ENCODE measurements at regions not wholly inside any gene's neighbourhood (a gene's known extent, or its start where the extent isn't known, plus 50 kb on each side); places are given as distances from the start of the nearest gene placed in this dataset.

DNA sequence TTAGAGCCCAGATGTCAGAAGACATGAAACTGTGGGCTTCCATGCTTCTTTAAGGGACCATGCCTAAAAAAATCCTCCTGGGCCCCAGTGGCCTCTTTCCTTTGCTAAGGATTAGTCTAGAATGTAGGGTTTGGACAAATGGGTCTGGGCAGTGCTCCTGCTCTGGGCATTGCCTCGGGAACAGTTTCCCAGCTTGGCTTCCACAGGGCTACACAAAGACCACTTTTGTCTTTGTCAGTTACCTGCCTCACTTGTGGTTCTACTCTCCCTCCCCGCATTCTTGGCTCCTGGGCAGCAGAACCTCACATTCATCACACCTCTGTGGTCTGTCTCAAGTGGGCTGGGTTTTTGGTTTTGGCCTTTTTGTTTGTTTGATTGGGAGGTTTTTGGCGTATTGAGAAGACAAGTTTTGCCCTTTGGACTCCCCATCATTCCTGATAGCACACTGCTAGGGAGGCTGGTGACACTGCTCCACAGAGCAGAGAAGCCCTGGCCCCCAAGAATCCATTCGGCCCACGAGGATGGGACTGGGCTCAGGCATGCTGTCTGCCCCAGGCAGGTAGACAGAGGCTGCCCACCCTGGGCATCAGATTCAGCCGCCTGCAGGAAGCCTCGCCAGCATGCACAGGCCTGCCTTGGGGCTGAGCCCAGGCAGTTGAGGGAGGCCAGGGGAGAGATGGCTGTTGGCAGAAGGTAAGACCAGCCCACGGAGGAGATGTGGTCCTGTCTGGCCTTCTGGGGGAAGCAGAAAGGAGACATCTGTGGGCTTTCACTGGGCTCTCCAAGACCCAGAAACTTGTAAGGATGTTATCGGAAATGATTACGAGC lies 343.7 kb downstream of the WDR11 start:
- ATAC-seq (no peak), DNase-seq (ENCODE audit: low spot score) (no peak)
- Mint-ChIP-seq H3K4me3 (no peak overlapping the region), H3K36me3 (no peaks in the 10 kb centered on the region), H3K4me1 (ENCODE audit: low read depth in 2 of 2) (no peaks in the 10 kb centered on the region), H3K27me3 (peaks cover 2 to 5% of the 10 kb centered on the region in 2 donors), H3K27ac (no peak overlapping the region), H3K9me3 (no peaks in the 10 kb centered on the region)

GRCh38 chr10:121195524-121195910 lies 344.4 kb downstream of the WDR11 start:
- peaks cover 2 to 5% of the 10 kb centered on the region in 2 donors for H3K27me3 Mint-ChIP-seq
- no peak overlapping the region for H3K4me3 Mint-ChIP-seq
- H3K27ac Mint-ChIP-seq: no peak overlapping the region
- no peaks in the 10 kb centered on the region for H3K36me3 Mint-ChIP-seq
- ATAC-seq (no peak), DNase-seq (ENCODE audit: low spot score) (no peak)
- H3K9me3 Mint-ChIP-seq: no peaks in the 10 kb centered on the region
- no peaks in the 10 kb centered on the region for H3K4me1 Mint-ChIP-seq (ENCODE audit: low read depth in 2 of 2)

- Mint-ChIP-seq H3K4me3 (no peak overlapping the region), H3K27me3 (peaks cover 2 to 15% of the 10 kb centered on the region in 2 donors), H3K27ac (no peak overlapping the region), H3K4me1 (ENCODE audit: low read depth in 2 of 2) (no peaks in the 10 kb centered on the region), H3K36me3 (no peaks in the 10 kb centered on the region), H3K9me3 (no peaks in the 10 kb centered on the region)
- DNase-seq (ENCODE audit: low spot score) (no peak), ATAC-seq (no peak)
Observed at GRCh38 chr10:121199081-121199480, 347.9 kb downstream of the WDR11 start.

GRCh38 chr10:121205625-121206024 lies 354.5 kb downstream of the WDR11 start:
- Mint-ChIP-seq H3K4me3 (no peak overlapping the region), H3K9me3 (no peaks in the 10 kb centered on the region), H3K4me1 (ENCODE audit: low read depth in 2 of 2) (no peaks in the 10 kb centered on the region), H3K36me3 (no peaks in the 10 kb centered on the region), H3K27me3 (peaks cover 0 to 11% of the 10 kb centered on the region in 2 donors), H3K27ac (no peak overlapping the region)
- ATAC-seq: no peak
- DNase-seq (ENCODE audit: low spot score): no peak

DNA sequence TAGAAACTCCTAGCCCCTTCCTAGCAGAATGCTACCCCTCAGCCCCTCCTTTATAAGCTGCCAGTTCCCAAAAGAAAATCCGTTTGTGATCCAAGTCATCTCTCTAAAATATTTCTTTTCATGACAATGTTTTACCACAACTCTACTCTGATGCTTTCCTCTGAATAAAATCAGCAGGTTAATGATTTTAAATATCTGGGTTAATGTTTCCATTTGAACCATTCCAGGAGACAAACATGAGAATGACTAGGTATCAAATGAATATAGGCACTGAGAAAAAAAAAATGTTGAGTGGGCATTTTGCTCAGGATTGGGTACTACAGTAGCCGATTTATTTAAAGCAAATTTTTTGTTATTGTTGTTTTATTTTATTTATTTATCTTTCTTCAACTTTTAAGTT lies 360.3 kb downstream of the WDR11 start:
- no peaks in the 10 kb centered on the region for H3K27me3 Mint-ChIP-seq
- H3K4me3 Mint-ChIP-seq: no peak overlapping the region
- no peak for ATAC-seq
- H3K36me3 Mint-ChIP-seq: no peaks in the 10 kb centered on the region
- no peaks in the 10 kb centered on the region for H3K4me1 Mint-ChIP-seq (ENCODE audit: low read depth in 2 of 2)
- no peak for DNase-seq (ENCODE audit: low spot score)
- H3K9me3 Mint-ChIP-seq: no peaks in the 10 kb centered on the region
- H3K27ac Mint-ChIP-seq: no peak overlapping the region

- peaks cover 4 to 12% of the 10 kb centered on the region in 2 donors for H3K27me3 Mint-ChIP-seq
- H3K36me3 Mint-ChIP-seq: no peaks in the 10 kb centered on the region
- ATAC-seq (no peak), DNase-seq (ENCODE audit: low spot score) (no peak)
- no peaks in the 10 kb centered on the region for H3K4me1 Mint-ChIP-seq (ENCODE audit: low read depth in 2 of 2)
- no peak overlapping the region for H3K4me3 Mint-ChIP-seq
- H3K9me3 Mint-ChIP-seq: no peaks in the 10 kb centered on the region
- no peak overlapping the region for H3K27ac Mint-ChIP-seq
Observed at GRCh38 chr10:121213437-121213836, 362.3 kb downstream of the WDR11 start.

DNA sequence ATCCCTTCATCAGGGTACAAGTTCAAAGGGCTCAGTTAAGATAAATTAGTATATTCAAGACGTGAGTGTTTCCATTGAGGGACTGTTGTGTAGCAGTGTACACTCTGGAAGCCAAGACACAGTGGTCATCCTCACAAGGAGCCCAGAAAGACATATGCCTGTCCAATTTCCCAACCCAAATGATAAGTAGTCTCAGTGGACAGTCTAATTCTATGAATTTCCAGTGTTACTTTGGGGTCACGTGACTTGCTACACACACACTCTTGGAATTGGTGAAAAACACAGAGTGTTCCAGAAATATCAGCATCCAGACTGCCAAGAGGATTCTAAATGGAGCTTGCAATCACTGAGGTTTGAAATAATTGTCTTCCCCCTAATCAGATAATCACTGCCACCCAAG lies 365.1 kb downstream of the WDR11 start:
- no peaks in the 10 kb centered on the region for H3K4me1 Mint-ChIP-seq (ENCODE audit: low read depth in 2 of 2)
- peaks cover 4 to 12% of the 10 kb centered on the region in 2 donors for H3K27me3 Mint-ChIP-seq
- H3K27ac Mint-ChIP-seq: no peak overlapping the region
- ATAC-seq (no peak), DNase-seq (ENCODE audit: low spot score) (no peak)
- H3K4me3 Mint-ChIP-seq: no peak overlapping the region
- H3K9me3 Mint-ChIP-seq: no peaks in the 10 kb centered on the region
- no peaks in the 10 kb centered on the region for H3K36me3 Mint-ChIP-seq

DNA sequence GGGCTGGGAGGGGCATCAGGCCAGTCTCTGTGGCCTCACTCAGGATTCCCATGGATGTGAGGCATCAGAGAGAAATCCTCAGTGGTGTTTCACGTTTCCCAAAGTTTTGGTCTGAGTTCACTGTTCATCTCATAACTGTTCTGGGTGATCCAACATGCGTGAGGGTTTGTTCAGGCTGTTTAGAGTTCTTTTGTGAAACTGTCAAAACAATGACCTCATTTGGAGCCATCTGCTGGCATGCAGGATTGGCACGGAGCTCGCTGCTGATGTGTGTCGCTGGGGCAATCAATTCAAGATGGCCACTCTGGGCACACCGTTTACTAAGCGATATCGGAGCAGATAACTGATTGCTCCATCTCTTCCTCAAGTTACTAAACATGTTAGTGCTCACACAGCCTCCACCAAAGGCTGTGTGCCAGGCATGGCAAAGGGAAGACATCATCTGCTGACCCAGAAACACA lies 365.6 kb downstream of the WDR11 start:
- no peak for ATAC-seq
- Mint-ChIP-seq H3K27me3 (peaks cover 4 to 16% of the 10 kb centered on the region in 2 donors), H3K9me3 (no peaks in the 10 kb centered on the region)

DNA sequence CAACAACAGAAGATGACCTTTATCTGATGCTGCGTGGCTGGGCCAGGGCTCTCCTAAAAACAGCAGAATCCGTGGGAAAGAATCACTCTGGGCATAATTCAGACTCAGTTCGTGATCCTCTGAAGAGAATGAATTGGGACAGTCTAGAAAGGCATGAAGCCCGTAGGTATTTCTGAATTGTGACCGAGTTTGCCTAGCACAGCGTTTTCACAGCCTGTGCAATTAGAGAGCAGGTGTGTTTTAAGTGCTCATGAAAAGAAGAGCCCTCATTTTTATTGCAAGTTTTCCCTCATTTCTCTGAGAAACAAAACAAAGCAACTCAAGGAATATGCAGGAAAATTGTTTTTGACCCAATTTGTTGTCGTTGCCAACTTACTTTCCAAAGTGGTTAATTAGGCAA lies 366.2 kb downstream of the WDR11 start:
- Mint-ChIP-seq H3K9me3 (no peaks in the 10 kb centered on the region), H3K27ac (no peak overlapping the region), H3K27me3 (peaks cover 4 to 16% of the 10 kb centered on the region in 2 donors), H3K4me3 (no peak overlapping the region), H3K36me3 (no peaks in the 10 kb centered on the region), H3K4me1 (ENCODE audit: low read depth in 2 of 2) (no peaks in the 10 kb centered on the region)
- no peak for ATAC-seq
- no peak for DNase-seq (ENCODE audit: low spot score)

More for the DNA sequence above, 365.6 kb downstream of the WDR11 start:
- H3K27ac Mint-ChIP-seq: no peak overlapping the region
- DNase-seq (ENCODE audit: low spot score): no peak
- no peaks in the 10 kb centered on the region for H3K36me3 Mint-ChIP-seq
- H3K4me1 Mint-ChIP-seq (ENCODE audit: low read depth in 2 of 2): no peaks in the 10 kb centered on the region
- H3K4me3 Mint-ChIP-seq: no peak overlapping the region

DNA sequence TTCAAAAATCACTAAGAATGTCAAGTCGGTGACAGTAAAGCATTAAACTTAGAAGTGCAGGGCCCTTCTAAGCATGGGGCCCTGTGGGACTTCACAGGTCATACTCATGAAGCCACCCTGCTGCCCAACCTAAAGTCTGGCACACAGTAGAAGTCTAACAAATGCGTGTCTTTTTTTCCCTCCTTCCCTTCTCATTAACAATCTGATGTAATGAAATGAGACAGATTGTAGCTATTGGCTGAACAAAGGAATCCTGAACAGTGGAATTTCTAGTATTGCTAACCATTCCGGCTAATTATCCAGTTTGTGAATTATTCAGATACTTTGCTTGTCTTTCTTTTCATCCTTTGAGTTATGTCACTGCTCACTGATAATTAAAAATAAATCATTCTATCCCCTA lies 369.9 kb downstream of the WDR11 start:
- H3K27ac Mint-ChIP-seq: no peak overlapping the region
- no peaks in the 10 kb centered on the region for H3K4me1 Mint-ChIP-seq (ENCODE audit: low read depth in 2 of 2)
- peaks cover 4 to 16% of the 10 kb centered on the region in 2 donors for H3K27me3 Mint-ChIP-seq
- no peaks in the 10 kb centered on the region for H3K9me3 Mint-ChIP-seq
- no peak overlapping the region for H3K4me3 Mint-ChIP-seq
- DNase-seq (ENCODE audit: low spot score) (no peak), ATAC-seq (no peak)
- H3K36me3 Mint-ChIP-seq: no peaks in the 10 kb centered on the region

DNA sequence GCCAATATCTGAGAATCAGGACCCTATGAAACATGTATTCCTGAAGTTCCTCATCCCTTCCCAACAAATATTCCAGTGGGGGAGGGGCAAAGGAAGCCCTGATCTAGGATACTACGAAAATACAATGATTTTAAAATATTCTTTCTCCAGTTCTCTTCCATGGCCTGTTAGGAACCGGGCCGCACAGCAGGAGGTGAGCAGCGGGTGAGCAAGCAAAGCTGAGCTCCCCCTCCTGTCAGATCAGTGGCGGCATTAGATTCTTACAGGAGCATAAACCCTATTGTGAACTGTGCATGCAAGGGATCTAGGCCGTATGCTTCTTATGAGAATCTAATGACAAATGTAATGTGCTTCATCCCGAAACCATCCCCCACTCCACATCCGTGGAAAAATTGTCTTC lies 370.8 kb downstream of the WDR11 start:
- H3K9me3 Mint-ChIP-seq: no peaks in the 10 kb centered on the region
- ATAC-seq (no peak), DNase-seq (ENCODE audit: low spot score) (no peak)
- no peak overlapping the region for H3K27ac Mint-ChIP-seq
- peaks cover 4 to 14% of the 10 kb centered on the region in 2 donors for H3K27me3 Mint-ChIP-seq
- H3K4me1 Mint-ChIP-seq (ENCODE audit: low read depth in 2 of 2): no peaks in the 10 kb centered on the region
- H3K4me3 Mint-ChIP-seq: no peak overlapping the region
- H3K36me3 Mint-ChIP-seq: no peaks in the 10 kb centered on the region

DNA sequence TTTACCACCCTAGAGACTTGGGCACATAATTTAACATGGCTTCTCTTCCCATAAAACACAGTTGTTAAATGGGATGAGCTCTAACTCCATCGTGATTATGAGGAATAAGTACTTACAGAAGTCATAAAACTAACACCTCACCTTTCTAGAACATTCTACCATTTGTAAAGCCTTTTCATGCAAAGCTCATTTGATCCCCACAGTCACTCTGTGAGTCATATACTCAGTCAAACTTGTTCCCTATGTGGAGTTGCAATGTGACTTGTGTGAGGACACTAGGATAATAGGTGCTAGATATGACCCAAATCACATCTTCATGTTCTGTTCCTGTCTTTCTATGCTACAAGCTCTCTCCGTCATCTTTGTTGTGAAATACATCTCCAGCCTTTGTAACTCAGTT lies 371.7 kb downstream of the WDR11 start:
- ATAC-seq (no peak), DNase-seq (ENCODE audit: low spot score) (no peak)
- peaks cover 2 to 6% of the 10 kb centered on the region in 2 donors for H3K27me3 Mint-ChIP-seq
- no peak overlapping the region for H3K27ac Mint-ChIP-seq
- no peaks in the 10 kb centered on the region for H3K36me3 Mint-ChIP-seq
- H3K4me3 Mint-ChIP-seq: no peak overlapping the region
- H3K4me1 Mint-ChIP-seq (ENCODE audit: low read depth in 2 of 2): no peaks in the 10 kb centered on the region
- no peaks in the 10 kb centered on the region for H3K9me3 Mint-ChIP-seq

DNA sequence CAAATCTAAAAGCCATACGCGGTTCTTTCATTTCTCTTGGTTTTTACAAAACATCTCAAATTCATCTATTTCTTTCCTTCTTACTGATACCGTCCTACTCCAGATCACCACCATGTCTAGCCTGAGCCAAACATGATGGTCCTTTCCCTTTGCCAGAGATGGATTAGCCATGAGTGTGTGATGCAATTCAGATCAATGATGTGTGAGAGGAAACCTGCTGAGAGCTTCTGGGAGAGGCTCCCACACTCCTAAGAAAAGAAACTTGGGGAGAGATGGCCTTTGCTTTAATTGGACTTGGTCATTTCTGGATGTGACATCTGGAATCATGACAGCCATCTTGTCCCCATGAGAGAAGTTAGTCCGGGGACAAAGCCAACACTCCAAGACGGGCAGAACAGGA lies 367.2 kb downstream of the FGFR2 start:
- Mint-ChIP-seq H3K27me3 (peaks cover 2 to 10% of the 10 kb centered on the region in 2 donors), H3K4me3 (no peak overlapping the region), H3K36me3 (no peaks in the 10 kb centered on the region), H3K4me1 (ENCODE audit: low read depth in 2 of 2) (no peaks in the 10 kb centered on the region), H3K27ac (no peak overlapping the region), H3K9me3 (no peaks in the 10 kb centered on the region)
- ATAC-seq (no peak), DNase-seq (ENCODE audit: low spot score) (no peak)

DNA sequence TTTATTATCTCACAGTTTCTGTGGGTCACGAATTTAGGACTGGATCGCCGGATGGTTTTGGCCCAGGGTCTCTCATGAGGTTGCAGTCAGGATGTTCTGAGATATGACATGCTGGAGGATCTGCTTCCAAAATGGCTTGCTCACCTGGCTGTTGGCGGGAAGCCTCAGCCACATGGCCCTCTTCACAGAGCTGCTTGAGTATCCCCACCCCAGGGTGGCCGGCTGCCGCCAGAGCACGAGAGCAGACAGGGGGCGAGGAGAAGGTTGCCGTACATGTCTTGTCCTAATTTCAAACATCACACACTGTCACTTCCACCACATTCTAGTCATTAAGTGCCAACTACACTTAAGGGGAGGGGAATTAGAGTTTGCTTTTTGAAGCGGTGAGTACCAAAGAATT lies 365.8 kb downstream of the FGFR2 start:
- no peaks in the 10 kb centered on the region for H3K36me3 Mint-ChIP-seq
- H3K9me3 Mint-ChIP-seq: no peaks in the 10 kb centered on the region
- no peak for ATAC-seq

GRCh38 chr10:121235692-121236091 lies 362.6 kb downstream of the FGFR2 start:
- H3K4me1 Mint-ChIP-seq (ENCODE audit: low read depth in 2 of 2): no peaks in the 10 kb centered on the region
- peaks cover 2 to 7% of the 10 kb centered on the region in 2 donors for H3K27me3 Mint-ChIP-seq
- no peak for DNase-seq (ENCODE audit: low spot score)
- no peak overlapping the region for H3K27ac Mint-ChIP-seq
- no peaks in the 10 kb centered on the region for H3K36me3 Mint-ChIP-seq
- ATAC-seq: no peak
- H3K4me3 Mint-ChIP-seq: no peak overlapping the region
- peaks cover 5% of the 10 kb centered on the region for H3K9me3 Mint-ChIP-seq

More for the DNA sequence above, 365.8 kb downstream of the FGFR2 start:
- peaks cover 2 to 10% of the 10 kb centered on the region in 2 donors for H3K27me3 Mint-ChIP-seq
- no peak for DNase-seq (ENCODE audit: low spot score)
- no peak overlapping the region for H3K4me3 Mint-ChIP-seq
- H3K4me1 Mint-ChIP-seq (ENCODE audit: low read depth in 2 of 2): no peaks in the 10 kb centered on the region
- H3K27ac Mint-ChIP-seq: no peak overlapping the region

All from natural killer cell treated with Interleukin-12 subunit alpha and Interleukin-12 subunit beta and Interleukin-15 and Interleukin-18, amount 100 ng/mL, for 72 hours (primary cell).